NCI-H146 treated with DMSO at 0.1 percent for 48 hours (cell line): ENCODE measurements at regions not wholly inside any gene's neighbourhood (a gene's known extent, or its start where the extent isn't known, plus 50 kb on each side); places are given as distances from the start of the nearest gene placed in this dataset.

Source experiments
- DNase-seq: peaks from one replicate; lab custom pipeline; 2025; ENCODE audit not compliant: unreplicated experiment; lab: John Stamatoyannopoulos, UW

DNA sequence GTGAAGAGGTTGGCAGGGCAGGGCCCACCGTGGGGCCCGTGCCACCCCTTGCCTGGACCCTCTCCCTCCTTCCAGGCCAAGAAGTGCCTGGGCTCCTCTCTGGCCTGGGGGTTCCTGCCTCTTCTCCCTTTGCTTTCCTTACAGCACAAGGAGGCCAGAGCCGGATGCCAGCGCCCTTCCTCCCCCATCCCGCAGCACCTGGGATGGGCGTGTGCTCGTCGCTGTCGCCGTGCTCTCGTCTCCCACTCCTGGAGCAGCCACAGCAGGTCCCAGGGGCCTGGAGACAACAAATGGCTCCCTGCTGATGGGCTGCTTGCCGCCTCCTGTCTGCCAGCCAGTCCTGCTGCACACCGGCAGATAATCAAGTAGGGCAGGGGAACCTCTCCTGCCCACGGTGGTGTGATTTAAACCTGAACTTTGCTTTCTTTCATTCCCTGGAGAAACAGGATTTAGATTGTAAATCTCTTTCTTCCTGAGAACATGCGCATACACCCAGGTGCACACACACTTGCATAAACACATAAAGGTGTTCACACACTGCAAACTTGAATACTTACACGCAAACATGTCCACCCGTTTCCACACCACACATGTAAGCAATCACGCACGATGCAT is 50.8 kb upstream of the POU3F1 start:
- peak; percentile 12 for DNase-seq
